Pancreas (tissue), 10 donors: ENCODE measurements at regions not wholly inside any gene's neighbourhood (a gene's known extent, or its start where the extent isn't known, plus 50 kb on each side); places are given as distances from the start of the nearest gene placed in this dataset.
"Not testable (repeated sequence)": the region's sequence is repeated elsewhere in the genome, so short reads cannot be mapped to it uniquely, and the experiment has no call there.

Source experiments
- ATAC-seq, 4 donors: fragments of 200-7000 bp; cut with Tn5 transposase; one replicate each; pipeline versions ENCODE4 v1.8.0 to v1.9.1; 2020; ENCODE audit warnings: mild to moderate bottlenecking in 4 of 4, moderate library complexity in 4 of 4
- DNase-seq, 6 donors: peaks; one replicate each; pipeline ENCODE4 v3.0.0-alpha.2; 2020
- FAIRE-seq: peaks from 2 replicates; lab custom pipeline; 2012; peaks lifted over from hg19 to GRCh38; lab: Jason Lieb, UNC
- H3K27ac ChIP-seq, 4 donors: fragments of 200-600 bp; sonication (generic); 1 replicate in 3 of 4; 2 replicates in 1 of 4; pipeline versions ENCODE4 v1.5.0 to v1.8.0; 2020
- H3K27me3 ChIP-seq, 4 donors: fragments of 200-600 bp; one replicate each; pipeline ENCODE4 v1.8.0; 2021
- H3K36me3 ChIP-seq, 3 donors: fragments of 200-600 bp; sonication (generic) in 1 of 3; one replicate each; pipeline versions ENCODE4 v1.5.0 to v1.8.0; 2020 to 2021
- H3K4me1 ChIP-seq, 3 donors: fragments of 200-600 bp; one replicate each; pipeline ENCODE4 v1.8.0; 2021
- H3K4me3 ChIP-seq, 4 donors: fragments of 200-600 bp; sonication (generic) in 2 of 4; one replicate each; pipeline versions ENCODE4 v1.5.0 to v1.8.0; 2020 to 2021
- H3K9me3 ChIP-seq, 4 donors: fragments of 200-600 bp; one replicate each; pipeline ENCODE4 v1.8.0; 2021
- CTCF ChIP-seq, 4 donors: fragments of 200-600 bp; sonication (generic) in 3 of 4; IDR thresholded peaks; one replicate each; pipeline versions ENCODE4 v1.5.0 to v1.8.0; 2021; ENCODE audit warnings: antibody characterized with exemption in 4 of 4
- WGBS, 2 donors: extraction: QIAGEN DNeasy Blood & Tissue Kit; methylation state at CpG; one replicate each; pipeline ENCODE4 v1.1.7; 2013; 5-methylcytosine and 5-hydroxymethylcytosine counted together
- intact Hi-C, 3 donors: fragments of 100-400 bp; cut with DNase I; formaldehyde crosslinking; loops; one replicate each; pipeline versions ENCODE4 v1.11.1 to v1.14.2; 2022
- donor health status: healthy with polysubstance abuse.
- donor health status: DM: no; HTN: no; CAD: no; lungs with moderate emphysema.
- donor health status: DM: no; HTN: no; CAD: no.
- donor health status: control.
- donor health status: control.
- donor health status: Bipolar disorder and iron deficiency.
- donor health status: DM: yes; HTN: yes; CAD: no.
- donor health status: DM: no; HTN: no; CAD: no.
- donor health status: DM: no; HTN: no; CAD: no.
- donor health status: DM: yes; HTN: yes; CAD: no.

GRCh38 chr2:226086190-226086589, 686.7 kb downstream of the NYAP2 start:
- intact Hi-C loops: no loop called here
- Histone ChIP-seq H3K4me3 (no peak overlapping the region), H3K27me3 (no peaks in the 10 kb centered on the region), H3K27ac (no peak overlapping the region), H3K9me3 (no peaks in the 10 kb centered on the region), H3K4me1 (no peaks in the 10 kb centered on the region), H3K36me3 (no peaks in the 10 kb centered on the region)
- ATAC-seq (no peak), FAIRE-seq (no peak), DNase-seq (no peak)
- TF ChIP-seq CTCF (IDR thresholded peaks at IDR 0.05): no peak
- 5 to 6% methylated on average over 1 of the region's 1 CpG for WGBS, 2 donors

- H3K4me3 ChIP-seq, ATAC-seq, intact Hi-C loops, H3K27ac ChIP-seq, DNase-seq, FAIRE-seq, H3K9me3 ChIP-seq, H3K27me3 ChIP-seq, H3K4me1 ChIP-seq, H3K36me3 ChIP-seq: not testable (repeated sequence)
These were observed 685.9 kb downstream of the NYAP2 start for GRCh38 chr2:226085425-226085824.

GRCh38 chr2:226080334-226080733, 680.8 kb downstream of the NYAP2 start:
- Histone ChIP-seq H3K27ac (no peak overlapping the region), H3K27me3 (no peaks in the 10 kb centered on the region), H3K4me3 (no peak overlapping the region), H3K4me1 (no peaks in the 10 kb centered on the region), H3K36me3 (no peaks in the 10 kb centered on the region), H3K9me3 (no peaks in the 10 kb centered on the region)
- ATAC-seq: no peak
- intact Hi-C loops: no loop called here
- FAIRE-seq: no peak
- TF ChIP-seq CTCF (IDR thresholded peaks at IDR 0.05): no peak
- no peak for DNase-seq

- intact Hi-C loops: no loop called here
- Histone ChIP-seq H3K4me1 (no peaks in the 10 kb centered on the region), H3K36me3 (no peaks in the 10 kb centered on the region), H3K9me3 (no peaks in the 10 kb centered on the region), H3K27me3 (no peaks in the 10 kb centered on the region), H3K27ac (no peak overlapping the region), H3K4me3 (no peak overlapping the region)
- TF ChIP-seq CTCF (IDR thresholded peaks at IDR 0.05): no peak
- DNase-seq (no peak), ATAC-seq (no peak), FAIRE-seq (no peak)
These were observed 680.2 kb downstream of the NYAP2 start for GRCh38 chr2:226079671-226080181.

GRCh38 chr2:226079196-226079595, 679.7 kb downstream of the NYAP2 start:
- TF ChIP-seq CTCF (IDR thresholded peaks at IDR 0.05): no peak

GRCh38 chr2:226078666-226079065, 679.2 kb downstream of the NYAP2 start:
- Histone ChIP-seq H3K4me3 (no peak overlapping the region), H3K27ac (no peak overlapping the region), H3K4me1 (no peaks in the 10 kb centered on the region), H3K36me3 (no peaks in the 10 kb centered on the region), H3K27me3 (no peaks in the 10 kb centered on the region), H3K9me3 (no peaks in the 10 kb centered on the region)
- intact Hi-C loops: no loop called here
- FAIRE-seq (no peak), DNase-seq (no peak), ATAC-seq (no peak)
- TF ChIP-seq CTCF (IDR thresholded peaks at IDR 0.05): no peak

More at GRCh38 chr2:226079196-226079595, 679.7 kb downstream of the NYAP2 start:
- Histone ChIP-seq H3K27me3 (no peaks in the 10 kb centered on the region), H3K36me3 (no peaks in the 10 kb centered on the region), H3K4me1 (no peaks in the 10 kb centered on the region), H3K27ac (no peak overlapping the region), H3K4me3 (no peak overlapping the region), H3K9me3 (no peaks in the 10 kb centered on the region)
- no peak for ATAC-seq
- DNase-seq: no peak
- FAIRE-seq: no peak
- intact Hi-C loops: no loop called here
